GM23248 (cell line): ENCODE measurements at regions not wholly inside any gene's neighbourhood (a gene's known extent, or its start where the extent isn't known, plus 50 kb on each side); places are given as distances from the start of the nearest gene placed in this dataset.

Source experiments
- EZH2 ChIP-seq: fragments of 200-600 bp; sonication (generic); IDR thresholded peaks from 2 replicates; pipeline ENCODE4 v1.6.1; 2018; ENCODE audit warnings: antibody characterized with exemption, mild to moderate bottlenecking; ENCODE audit not compliant: insufficient read depth, poor library complexity, severe bottlenecking
- EZH2phosphoT487 ChIP-seq: fragments of 200-600 bp; sonication (generic); IDR thresholded peaks from 2 replicates; pipeline ENCODE4 v1.6.1; 2018; ENCODE audit warnings: antibody characterized with exemption, moderate library complexity, mild to moderate bottlenecking, low read depth; ENCODE audit not compliant: insufficient read depth

DNA sequence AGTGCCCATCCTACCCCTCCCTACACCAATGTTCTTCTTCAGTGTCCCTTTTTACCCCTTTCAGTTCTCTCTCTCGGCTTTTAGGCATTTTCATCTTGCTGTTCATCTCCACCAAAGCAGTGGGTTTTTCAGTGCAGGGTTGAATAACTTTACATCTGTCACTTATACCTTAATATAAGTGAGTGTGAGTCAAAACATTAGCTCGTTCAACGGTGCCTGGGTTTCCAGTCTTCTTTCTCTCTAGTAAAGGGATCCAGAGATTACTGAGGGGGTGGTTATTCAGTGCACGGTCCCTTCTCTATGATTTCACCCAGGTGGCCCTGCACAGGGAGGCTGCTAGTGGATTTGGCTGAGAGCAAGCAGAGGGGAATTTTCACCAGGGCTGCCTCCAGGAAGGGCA, 210.6 kb upstream of the CDH5 start:
- TF ChIP-seq EZH2 (no peak), EZH2phosphoT487 (no peak)
